GM19467 (cell line): ENCODE measurements at regions not wholly inside any gene's neighbourhood (a gene's known extent, or its start where the extent isn't known, plus 50 kb on each side); places are given as distances from the start of the nearest gene placed in this dataset.
"Not testable (repeated sequence)": the region's sequence is repeated elsewhere in the genome, so short reads cannot be mapped to it uniquely, and the experiment has no call there.

Source experiments
- ATAC-seq: cut with Tn5 transposase; IDR thresholded peaks from one replicate; pipeline ENCODE4 v1.9.1; 2021; ENCODE audit warnings: mild to moderate bottlenecking, moderate library complexity; ENCODE audit not compliant: unreplicated experiment

DNA sequence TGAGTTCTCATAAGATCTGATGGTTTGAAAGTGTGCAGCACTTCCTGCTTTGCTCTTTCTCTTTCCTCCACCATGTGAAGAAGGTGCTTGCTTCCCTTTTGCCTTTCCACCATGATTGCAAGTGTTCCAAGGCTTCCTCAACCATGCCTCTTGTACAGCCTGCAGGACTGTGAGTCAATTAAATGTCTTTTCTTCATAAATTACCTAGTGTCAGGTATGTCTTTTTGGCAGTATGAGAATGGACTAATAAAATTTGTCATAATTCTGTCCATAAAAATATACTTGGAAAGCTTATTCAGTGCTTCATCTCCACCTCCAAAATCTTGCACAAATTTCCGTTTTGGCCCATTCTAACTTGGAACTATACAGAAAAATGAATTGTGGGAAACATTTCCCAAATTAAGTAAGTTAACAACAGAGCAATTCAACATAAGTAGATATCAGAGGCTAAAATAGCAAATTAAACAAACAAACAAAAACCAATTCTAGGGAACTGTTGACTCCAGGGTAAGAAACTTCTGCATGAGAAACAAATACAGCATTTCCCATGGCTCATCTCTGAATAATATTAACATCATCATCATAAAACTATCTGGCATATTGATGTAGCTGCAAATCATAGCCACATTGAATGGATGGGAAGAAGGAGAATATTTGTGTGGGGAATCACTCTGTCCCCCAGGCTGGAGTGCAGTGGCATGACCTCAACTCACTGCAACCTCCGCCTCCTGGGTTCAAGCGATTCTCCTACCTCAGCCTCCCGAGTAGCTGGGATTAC is 459.5 kb upstream of the FAR2 start:
- ATAC-seq: no peak

DNA sequence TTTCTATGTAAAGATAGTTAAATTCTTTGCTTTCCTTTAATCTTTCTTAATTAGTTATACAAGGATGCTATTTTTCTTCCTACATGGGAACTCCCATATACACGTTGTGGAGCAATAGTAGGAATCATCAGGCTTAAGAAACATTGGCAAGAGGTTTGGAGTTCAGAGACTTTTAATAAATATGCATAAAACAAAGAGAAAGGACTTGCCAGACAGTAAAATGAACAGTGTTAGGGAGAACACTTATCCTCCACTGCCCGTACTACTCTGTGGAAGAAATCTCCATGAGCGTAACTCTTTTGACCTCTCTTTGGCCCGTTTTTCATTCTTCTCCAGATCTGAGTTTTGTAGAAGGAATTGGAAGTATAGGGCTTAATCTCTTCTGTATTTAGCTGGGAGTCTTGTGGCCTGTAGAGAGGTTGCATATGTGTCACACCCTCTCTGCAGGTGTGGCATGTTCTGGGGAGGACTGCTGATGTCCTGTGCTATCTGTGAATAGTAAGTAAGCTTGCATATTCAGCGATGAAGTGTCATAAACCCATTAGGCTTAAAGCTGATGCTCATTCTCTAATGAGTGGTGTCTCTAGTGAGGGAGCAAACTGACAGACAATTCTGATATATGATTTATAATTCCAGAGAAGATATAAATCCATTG is 455.4 kb upstream of the FAR2 start:
- no peak for ATAC-seq

DNA sequence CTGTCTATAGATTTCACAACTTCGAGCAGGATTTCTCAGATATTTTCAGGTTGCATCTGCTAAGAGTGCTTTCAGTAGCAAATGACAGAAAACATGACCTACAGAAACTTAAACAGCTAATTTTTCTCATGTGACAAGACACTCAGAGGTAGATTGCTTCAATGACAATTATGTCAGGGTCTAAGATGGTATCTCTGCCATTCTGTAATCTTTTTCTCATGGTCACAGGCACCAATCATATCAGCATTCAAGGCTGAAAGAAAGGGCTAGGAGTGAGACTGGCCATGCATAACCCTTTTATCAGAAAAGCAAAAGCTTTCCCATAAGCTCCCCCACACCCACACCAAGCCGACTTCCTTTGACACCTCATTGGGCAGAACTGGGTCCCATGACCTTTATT is 450.5 kb upstream of the FAR2 start:
- ATAC-seq: no peak

DNA sequence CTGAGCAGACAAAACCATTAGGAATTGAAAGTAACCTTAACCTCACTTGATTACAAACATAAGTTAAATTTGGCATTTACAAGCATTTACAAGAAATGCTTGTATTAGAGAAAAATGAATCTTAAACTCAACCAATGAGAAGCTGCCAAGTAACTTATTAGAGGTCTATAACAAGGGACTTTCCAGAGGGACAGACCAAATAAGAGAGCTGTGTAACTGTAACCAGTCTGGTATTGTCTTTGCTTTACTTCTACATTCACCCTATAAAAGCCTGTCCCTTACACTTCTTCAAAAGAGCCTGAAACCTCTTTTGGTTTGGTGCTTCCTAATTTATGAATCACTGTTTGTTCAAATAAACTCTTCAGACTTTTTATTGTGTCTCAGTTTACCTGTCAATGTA is 450.0 kb upstream of the FAR2 start:
- ATAC-seq: no peak

DNA sequence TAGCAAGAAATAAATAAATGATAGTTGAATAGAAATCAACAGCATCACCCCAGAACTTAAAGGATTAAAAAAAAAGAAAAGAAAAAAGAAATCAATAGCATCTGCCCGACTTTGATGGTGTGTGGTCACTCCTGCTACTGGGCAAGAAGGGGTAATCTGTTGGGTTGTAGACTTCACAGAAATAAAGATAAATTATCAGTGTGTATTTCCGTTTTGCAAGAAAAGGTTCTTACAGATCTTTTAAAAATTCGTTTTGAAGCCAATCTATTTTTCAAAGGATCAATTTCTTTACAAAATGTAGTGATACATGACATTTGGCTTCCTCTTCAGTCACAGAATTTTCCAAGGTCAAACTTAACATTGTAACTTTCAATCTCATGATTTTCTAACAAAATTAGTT is 448.9 kb upstream of the FAR2 start:
- ATAC-seq: no peak

DNA sequence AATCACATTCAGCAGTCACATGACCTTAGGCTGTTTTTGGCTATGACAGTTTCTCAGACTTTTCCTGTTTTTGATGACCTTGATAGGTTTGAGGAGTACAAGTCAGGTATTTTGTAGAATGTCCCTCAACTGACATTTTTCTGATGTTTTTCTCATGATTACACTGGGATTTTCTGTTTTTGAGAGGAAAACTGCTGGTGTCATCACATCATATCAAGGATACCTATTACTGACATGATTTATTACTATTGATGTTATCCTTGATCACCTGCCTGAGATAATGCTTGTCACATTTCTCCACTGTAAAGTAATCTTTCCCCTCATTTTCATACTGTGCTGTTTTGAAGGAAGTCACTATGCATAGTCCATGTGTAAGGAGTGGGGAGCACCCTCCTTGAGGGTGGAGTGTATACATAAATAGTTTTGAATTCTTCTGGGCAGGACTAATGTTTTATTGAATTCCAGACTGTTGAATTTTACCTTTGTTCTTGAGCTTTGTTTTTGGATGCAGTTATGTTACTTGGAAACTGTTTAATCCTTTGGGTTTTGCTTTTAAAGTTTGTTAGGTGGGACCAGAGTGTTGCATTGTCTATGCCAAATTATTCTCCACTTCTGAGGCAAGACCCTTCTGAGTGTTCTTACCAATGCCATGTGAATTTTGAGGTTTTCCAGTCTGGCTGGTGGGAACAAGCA is 444.5 kb upstream of the FAR2 start:
- ATAC-seq: no peak

DNA sequence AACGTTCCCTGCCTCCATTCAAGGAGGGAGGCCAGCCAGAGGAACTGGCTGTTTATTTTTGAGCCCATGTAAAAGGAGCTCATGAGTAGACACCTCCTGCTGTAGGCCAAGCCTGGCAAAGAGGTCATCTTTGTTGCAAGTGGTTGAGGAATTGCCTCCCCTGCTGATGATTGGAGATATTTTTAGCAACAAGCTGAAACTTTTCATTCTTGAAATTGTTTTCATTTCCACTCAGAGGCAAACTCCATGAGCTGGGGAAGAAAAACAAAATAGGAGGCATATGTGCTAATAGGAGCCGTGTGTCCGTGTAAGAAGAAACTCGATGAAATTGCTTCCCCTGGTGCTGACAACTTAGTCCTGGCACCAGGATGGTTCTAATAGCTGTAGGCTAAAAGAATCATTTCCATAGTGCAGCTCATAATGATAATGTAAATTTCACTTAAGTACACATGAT is 440.1 kb upstream of the FAR2 start:
- ATAC-seq: no peak

DNA sequence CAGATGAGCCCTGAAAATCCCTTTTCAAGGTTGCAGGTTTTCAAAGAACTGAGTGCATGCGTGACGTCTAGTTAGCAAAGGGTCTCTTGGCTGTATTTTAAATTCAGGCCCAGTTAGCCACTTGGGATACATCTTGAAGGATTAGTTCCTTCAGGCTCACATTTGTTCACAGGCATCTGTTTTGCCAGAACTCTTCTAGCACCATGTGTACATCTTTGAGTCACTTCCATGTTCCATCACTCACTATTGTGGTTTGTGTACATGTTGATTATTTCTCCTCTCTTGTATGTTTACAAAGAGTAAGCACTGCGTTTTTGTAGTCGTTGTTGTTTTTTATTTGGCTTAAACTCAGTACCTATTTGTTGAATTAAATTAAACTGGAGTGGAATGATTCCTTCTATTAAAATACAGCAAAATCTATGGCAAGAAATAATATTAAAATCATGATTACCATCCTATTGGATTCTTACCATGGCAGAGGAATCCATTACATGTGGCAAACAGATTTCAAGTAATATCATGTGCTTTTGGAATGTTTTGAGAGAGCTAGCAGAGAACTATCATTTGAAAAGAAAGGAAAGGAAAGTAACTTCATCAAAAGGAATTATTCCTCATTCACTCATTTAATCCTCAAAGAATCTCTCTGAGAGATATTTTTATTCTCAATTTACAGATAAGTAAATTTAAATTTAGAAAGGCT is 438.9 kb upstream of the FAR2 start:
- no peak for ATAC-seq

DNA sequence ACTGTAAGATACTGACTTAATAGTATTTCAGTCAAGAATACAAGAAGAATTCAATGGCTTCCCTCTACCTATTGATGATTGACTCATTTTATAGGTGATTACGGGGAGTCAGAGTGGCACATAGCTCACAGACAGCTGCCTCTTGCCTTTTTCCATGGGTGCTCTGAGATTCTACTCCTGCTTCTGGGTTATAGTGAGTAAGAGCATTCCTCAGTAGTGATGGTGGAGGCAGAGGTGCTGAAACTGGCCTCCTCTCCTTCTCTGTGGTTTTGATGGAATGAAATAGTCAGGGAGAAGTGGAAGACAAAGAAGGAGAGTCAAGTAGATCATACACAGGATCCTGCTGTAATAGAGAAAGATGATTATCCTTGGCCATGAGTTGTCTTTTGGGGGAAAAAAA is 438.2 kb upstream of the FAR2 start:
- no peak for ATAC-seq

DNA sequence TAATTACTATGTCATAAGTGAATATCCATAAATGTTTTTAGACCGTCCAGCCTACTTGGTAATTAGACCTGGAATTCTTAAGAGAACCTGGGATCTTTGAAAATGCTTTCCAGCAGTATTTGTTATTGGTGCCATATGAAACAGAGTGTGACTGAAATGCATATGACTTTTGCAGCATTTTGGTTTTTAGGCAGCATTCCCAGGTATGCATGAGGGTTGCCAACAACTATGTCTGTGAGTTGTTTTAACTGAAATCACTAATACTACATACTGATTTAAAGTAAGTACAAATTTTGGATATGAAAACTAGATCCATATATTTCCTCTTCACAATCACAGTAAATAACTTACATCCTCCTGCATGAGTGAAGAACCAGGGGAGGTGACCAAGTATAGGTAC is 437.7 kb upstream of the FAR2 start:
- no peak for ATAC-seq

DNA sequence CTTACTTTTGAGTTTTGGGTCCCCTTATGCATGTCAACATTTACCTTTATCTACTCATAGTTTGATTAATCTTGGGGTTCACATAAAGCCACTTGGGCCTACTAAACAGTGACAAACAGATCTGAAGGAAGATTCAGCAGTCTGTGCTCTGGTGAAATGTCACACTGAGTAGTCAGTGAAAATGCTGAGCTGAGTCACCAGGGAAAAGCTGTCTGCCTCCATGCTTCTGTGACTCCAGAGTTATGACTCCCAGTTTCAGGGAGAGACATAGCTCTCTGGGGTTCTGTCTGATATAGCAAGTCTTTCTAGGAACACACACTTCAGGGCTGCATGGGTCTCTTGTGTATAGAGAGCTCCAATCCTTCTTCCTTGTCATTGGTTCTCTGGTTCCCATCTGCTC is 406.3 kb upstream of the FAR2 start:
- ATAC-seq: no peak

DNA sequence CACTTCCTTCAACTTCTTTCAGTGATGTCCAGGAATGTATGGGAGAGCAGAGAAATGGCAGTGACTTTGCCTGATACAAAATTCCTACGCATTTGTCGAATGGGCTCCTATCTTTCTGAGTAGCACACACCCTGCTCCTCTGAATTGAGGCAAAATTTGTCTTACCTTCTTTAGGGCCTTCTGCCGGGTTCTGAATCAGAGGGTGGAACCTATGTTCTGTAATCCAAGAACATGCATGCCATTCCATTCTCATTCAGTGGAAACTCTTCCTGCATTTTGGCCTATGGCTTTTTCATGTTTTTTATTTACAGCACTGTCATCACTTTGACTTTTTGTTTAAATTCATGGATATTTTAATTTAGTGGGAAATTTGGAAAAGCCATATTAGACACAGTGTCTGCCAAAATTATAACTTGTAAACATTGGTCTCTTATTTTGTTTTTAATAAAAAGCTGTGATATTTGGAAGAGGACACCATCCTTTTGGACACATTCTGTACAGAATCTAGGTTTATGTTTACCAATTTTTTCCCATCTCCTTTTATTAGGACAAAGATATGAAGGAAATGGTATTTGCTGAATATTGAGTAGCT is 402.2 kb upstream of the FAR2 start:
- no peak for ATAC-seq

DNA sequence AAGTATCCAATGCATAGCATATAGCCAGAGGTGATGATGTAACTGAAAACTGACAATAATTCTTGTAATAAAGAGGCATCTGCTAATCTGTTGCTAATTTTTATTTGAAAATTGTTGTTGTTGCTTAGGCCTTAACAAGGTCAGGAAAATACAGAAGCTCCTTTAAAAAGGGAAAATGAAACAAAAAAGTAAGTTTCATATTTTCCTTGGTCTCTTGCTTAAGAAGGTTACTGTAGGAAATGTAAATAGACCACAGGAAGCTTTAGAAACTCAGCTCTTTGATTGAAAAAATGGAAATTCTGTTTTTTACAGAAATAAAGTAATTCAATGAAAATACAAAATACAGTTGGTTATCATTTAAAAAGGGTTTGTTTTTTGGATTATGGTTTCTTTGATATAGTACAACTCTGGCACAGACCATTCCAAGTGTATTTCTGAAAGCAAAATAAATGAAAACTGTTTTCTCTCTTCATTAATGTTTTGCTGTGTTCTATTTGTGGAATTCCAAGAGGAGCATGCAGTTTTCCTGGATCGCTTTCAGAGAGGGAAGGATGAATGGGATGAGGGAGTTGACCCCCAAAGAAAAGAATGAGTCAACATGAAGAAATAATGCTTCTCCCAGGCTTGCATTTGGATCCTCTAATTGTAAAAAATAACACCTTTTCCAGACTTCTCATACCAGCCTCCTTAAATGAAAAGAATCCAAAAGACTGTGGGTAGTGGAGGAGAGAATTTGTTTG is 398.0 kb upstream of the FAR2 start:
- no peak for ATAC-seq

DNA sequence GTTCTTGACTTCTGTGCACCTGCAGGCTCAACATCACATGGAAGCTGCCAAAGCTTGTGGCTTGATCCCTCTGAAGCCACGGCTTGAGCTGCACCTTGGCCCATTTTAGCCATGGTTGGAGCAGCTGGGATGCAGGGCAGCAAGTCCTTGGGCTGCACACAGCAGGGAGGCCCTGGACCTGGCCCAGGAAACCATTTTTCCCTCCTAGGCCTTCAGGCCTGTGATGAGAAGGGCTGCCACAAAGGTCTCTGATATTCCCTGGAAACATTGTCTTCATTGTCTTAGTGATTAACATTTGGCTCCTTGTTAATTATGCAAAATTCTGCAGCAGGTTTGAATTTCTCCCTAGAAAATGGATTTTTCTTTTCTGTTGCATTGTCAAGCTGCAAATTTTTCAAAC is 394.1 kb upstream of the FAR2 start:
- no peak for ATAC-seq

DNA sequence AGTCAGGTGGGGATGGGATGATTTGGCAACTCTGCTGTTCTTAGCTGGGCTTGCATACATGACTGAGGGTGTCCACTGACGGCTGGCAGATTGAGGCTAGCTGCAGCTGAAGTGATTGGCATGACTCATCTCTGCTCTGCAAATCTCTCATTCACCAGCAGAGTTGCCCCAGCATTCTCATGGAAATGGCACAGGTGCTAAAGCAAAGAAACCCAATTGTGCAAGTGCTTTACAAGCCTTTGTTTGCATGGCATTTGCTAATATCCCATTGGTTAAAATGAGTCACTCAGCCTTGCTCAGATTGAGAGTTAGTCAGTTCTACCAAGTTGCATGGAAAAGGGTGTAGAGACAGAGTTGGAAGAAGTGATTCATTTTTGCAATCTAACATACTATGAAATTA is 389.7 kb upstream of the FAR2 start:
- ATAC-seq: no peak

DNA sequence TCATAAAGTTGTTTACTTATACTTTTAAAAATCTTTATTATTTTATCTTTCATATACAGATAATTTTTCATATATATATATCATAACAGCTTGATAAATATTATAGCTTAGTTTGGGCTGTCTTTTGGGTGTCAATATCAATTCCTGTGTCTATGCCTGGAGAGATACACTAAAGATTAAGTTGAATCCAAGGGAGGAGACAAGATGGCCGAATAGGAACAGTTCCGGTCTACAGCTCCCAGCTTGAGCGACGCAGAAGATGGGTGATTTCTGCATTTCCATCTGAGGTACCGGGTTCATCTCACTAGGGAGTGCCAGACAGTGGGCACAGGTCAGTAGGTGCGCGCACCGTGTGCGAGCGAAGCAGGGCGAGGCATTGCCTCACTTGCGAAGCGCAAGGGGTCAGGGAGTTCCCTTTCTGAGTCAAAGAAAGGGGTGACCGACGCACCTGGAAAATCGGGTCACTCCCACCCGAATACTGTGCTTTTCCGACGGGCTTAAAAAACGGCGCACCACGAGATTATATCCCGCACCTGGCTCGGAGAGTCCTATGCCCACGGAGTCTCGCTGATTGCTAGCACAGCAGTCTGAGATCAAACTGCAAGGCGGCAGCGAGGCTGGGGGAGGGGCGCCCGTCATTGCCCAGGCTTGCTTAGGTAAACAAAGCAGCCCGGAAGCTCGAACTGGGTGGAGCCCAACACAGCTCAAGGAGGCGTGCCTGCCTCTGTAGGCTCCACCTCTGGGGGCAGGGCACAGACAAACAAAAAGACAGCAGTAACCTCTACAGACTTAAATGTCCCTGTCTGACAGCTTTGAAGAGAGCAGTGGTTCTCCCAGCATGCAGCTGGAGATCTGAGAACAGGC is 388.8 kb upstream of the FAR2 start:
- not testable (repeated sequence) for ATAC-seq

DNA sequence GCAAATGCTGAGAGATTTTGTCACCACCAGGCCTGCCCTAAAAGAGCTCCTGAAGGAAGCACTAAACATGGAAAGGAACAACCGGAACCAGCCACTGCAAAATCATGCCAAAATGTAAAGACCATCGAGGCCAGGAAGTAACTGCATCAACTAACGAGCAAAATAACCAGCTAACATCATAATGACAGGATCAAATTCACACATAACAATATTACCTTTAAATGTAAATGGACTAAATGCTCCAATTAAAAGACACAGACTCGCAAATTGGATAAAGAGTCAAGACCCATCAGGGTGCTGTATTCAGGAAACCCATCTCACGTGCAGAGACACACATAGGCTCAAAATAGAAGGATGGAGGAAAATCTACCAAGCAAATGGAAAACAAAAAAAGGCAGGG is 387.2 kb upstream of the FAR2 start:
- ATAC-seq: not testable (repeated sequence)

DNA sequence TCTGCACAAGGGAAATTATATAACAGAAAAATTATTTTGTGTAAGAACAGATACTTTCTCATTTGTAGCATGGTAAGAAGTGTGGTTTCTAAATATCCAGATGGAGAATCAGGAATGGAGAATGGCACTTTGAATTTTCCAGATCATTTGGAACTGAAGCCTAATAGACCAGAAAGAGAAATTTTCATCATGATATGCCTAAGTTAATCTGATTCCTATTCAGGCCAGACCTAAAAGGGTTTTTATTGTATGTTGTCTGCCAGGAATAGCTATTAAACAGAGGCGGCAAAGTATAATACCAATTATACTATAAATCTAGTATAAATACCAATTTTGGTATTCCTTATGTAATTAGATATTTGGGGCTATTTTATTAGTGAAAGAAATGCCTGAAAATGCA is 382.7 kb upstream of the FAR2 start:
- no peak for ATAC-seq

DNA sequence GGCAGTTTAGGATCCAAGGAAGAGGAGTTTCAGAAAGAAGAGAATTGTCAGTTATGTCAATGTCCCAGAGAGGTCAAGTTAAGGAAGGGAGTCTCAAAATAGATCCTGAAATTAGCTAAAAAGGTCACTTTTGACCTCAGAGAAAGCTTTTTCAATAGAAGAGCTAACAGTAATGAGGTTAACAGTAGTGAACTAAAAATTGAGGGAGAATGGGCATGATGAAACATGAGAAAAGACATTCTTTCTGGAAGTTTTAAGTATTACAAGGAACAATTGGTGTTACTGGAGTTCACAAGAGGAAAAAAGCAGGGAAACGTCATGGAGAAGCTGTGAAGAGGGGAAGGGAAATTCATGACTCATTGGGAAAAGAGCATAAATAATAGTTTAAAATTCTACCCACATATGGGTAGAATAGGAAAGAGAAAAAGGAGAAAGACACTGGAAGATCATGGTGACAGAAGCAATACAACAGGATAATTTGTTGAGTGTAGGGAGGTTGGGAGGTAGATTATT is 381.2 kb upstream of the FAR2 start:
- ATAC-seq: no peak
